WERI-Rb-1 (cell line): ENCODE measurements at regions not wholly inside any gene's neighbourhood (a gene's known extent, or its start where the extent isn't known, plus 50 kb on each side); places are given as distances from the start of the nearest gene placed in this dataset.

Experiments used
- DNase-seq: peaks from one replicate; pipeline ENCODE4 v3.0.0-alpha.2; 2020
- H3K27ac ChIP-seq: fragments of 250-450 bp; sonication (Bioruptor Pico); 2 replicates; pipeline ENCODE4 v1.5.1; 2020; ENCODE audit warnings: mild to moderate bottlenecking, moderate library complexity
- H3K27me3 ChIP-seq: fragments of 250-450 bp; sonication (Bioruptor Pico); 2 replicates; pipeline ENCODE4 v1.5.1; 2021; ENCODE audit warnings: mild to moderate bottlenecking, low read depth, moderate library complexity; ENCODE audit not compliant: insufficient read depth, severe bottlenecking
- H3K36me3 ChIP-seq: fragments of 250-450 bp; sonication (Bioruptor Pico); 2 replicates; pipeline ENCODE4 v1.5.1; 2020; ENCODE audit warnings: mild to moderate bottlenecking, moderate library complexity
- H3K4me3 ChIP-seq: 2 replicates; pipeline ENCODE4 v1.5.1; 2011; ENCODE audit warnings: low read depth, mild to moderate bottlenecking, control low read depth, low read length
- H3K9me3 ChIP-seq: fragments of 250-450 bp; sonication (Bioruptor Pico); 2 replicates; pipeline ENCODE4 v1.5.1; 2021; ENCODE audit warnings: mild to moderate bottlenecking, moderate library complexity; ENCODE audit not compliant: severe bottlenecking
- CTCF ChIP-seq: IDR thresholded peaks from 2 replicates; pipeline ENCODE4 v1.5.1; 2011; ENCODE audit warnings: low read depth, mild to moderate bottlenecking, control low read depth, inconsistent platforms, low read length

- Histone ChIP-seq H3K36me3 (no peaks in the 10 kb centered on the region), H3K4me3 (no peak overlapping the region), H3K27ac (no peak overlapping the region), H3K9me3 (no peaks in the 10 kb centered on the region), H3K27me3 (no peaks in the 10 kb centered on the region)
- DNase-seq, result no peak
- no peak for TF ChIP-seq CTCF
Observed at GRCh38 chr2:77796397-77796796, 274.2 kb upstream of the LRRTM4 start.

GRCh38 chr2:77797088-77797487 is 274.9 kb upstream of the LRRTM4 start:
- TF ChIP-seq CTCF, result no peak
- Histone ChIP-seq H3K9me3 (no peaks in the 10 kb centered on the region), H3K27me3 (no peaks in the 10 kb centered on the region), H3K27ac (no peak overlapping the region), H3K4me3 (no peak overlapping the region), H3K36me3 (no peaks in the 10 kb centered on the region)
- no peak for DNase-seq

- no peak overlapping the region for H3K4me3 ChIP-seq
- DNase-seq, result no peak
- no peaks in the 10 kb centered on the region for H3K36me3 ChIP-seq
- TF ChIP-seq CTCF, result no peak
- H3K27ac ChIP-seq, result no peak overlapping the region
- H3K9me3 ChIP-seq, result no peaks in the 10 kb centered on the region
- no peaks in the 10 kb centered on the region for H3K27me3 ChIP-seq
Observed at GRCh38 chr2:77800410-77800809, 278.2 kb upstream of the LRRTM4 start.

- Histone ChIP-seq H3K4me3 (no peak overlapping the region), H3K27me3 (no peaks in the 10 kb centered on the region), H3K27ac (no peak overlapping the region), H3K36me3 (no peaks in the 10 kb centered on the region), H3K9me3 (no peaks in the 10 kb centered on the region)
- DNase-seq, result peak; percentile 44
- no peak for TF ChIP-seq CTCF
Observed at GRCh38 chr2:77807531-77808215, 285.5 kb upstream of the LRRTM4 start.

GRCh38 chr2:77808599-77808998 is 286.4 kb upstream of the LRRTM4 start:
- H3K27me3 ChIP-seq, result no peaks in the 10 kb centered on the region
- no peaks in the 10 kb centered on the region for H3K9me3 ChIP-seq
- no peak for DNase-seq
- no peak overlapping the region for H3K27ac ChIP-seq
- no peaks in the 10 kb centered on the region for H3K36me3 ChIP-seq
- no peak overlapping the region for H3K4me3 ChIP-seq
- TF ChIP-seq CTCF, result no peak

GRCh38 chr2:77813599-77813998 is 291.4 kb upstream of the LRRTM4 start:
- H3K4me3 ChIP-seq, result no peak overlapping the region
- TF ChIP-seq CTCF, result no peak
- no peaks in the 10 kb centered on the region for H3K9me3 ChIP-seq
- no peak for DNase-seq
- no peaks in the 10 kb centered on the region for H3K36me3 ChIP-seq
- no peaks in the 10 kb centered on the region for H3K27me3 ChIP-seq
- H3K27ac ChIP-seq, result no peak overlapping the region
